PFSK-1 (cell line): ENCODE measurements at regions not wholly inside any gene's neighbourhood (a gene's known extent, or its start where the extent isn't known, plus 50 kb on each side); places are given as distances from the start of the nearest gene placed in this dataset.

Source experiments
- FOXP2 ChIP-seq: optimal IDR thresholded peaks from 2 replicates; pipeline ENCODE3; 2011; ENCODE audit warnings: borderline replicate concordance, control low read depth, inconsistent platforms; ENCODE audit not compliant: insufficient read depth; ENCODE audit errors: extremely low read length, extremely low read depth
- POLR2AphosphoS5 ChIP-seq: IDR thresholded peaks from 2 replicates; pipeline ENCODE4 v1.6.1; 2012; ENCODE audit warnings: low read depth, mild to moderate bottlenecking, control low read depth, low read length, moderate library complexity
- SIN3A ChIP-seq: IDR thresholded peaks from 2 replicates; pipeline ENCODE4 v1.6.1; 2012; ENCODE audit warnings: mild to moderate bottlenecking, low read length, moderate library complexity, borderline replicate concordance; ENCODE audit not compliant: insufficient read depth
- TAF1 ChIP-seq: IDR thresholded peaks from 2 replicates; pipeline ENCODE4 v1.6.1; 2012; ENCODE audit warnings: low read length, control low read depth, borderline replicate concordance; ENCODE audit not compliant: insufficient read depth
- TF ChIP-seq, protein P1 (sequence below), 2 experiments: IDR thresholded peaks; 2 replicates each; pipeline versions ENCODE4 v1.6.1 to v1.8.0; 2011 to 2012; ENCODE audit warnings: low read depth in 2 of 2, low read length in 2 of 2, control low read depth in 1 of 2, inconsistent platforms in 1 of 2, mild to moderate bottlenecking in 1 of 2, moderate library complexity in 1 of 2; ENCODE audit not compliant: insufficient read depth in 1 of 2

DNA sequence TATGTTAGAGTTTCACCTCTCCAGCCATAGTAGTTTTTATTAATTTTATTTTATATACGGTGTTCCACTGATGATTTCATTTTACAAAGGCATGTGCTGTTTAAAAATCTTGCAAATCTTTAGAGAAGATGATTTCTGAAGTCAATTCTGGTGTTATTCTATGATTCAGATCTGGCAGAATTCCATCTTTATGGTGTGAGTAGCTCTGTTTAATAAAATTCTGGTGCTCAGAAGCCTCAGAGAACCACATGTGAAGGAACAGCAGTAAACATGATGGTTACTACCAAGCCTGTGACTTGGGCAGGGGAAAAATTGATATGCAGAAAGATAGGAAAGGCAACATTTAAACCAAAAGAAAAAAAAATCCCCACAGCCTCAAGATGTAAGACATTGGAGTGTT, 299.7 kb downstream of the NPR3 start:
- TF ChIP-seq TAF1 (no peak), FOXP2 (no peak), SIN3A (no peak)

DNA sequence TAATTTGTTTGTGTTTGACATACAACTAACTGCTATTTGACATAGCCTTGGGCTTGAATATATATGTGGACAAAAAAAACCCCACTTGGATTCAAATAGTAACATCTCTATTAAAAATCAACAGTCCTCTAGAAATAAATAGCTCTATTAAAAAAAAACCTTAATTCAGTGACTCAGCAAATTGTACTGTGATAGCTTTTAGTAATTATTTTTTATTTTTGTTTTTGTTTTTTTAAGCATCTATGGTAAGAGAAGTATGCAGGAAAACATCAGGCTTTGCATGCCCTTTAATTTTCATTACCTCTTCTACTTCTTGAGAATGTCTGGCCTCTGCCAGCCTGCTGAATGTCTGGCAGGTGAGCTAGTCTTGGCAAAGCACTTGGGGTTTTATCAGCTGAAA, 300.7 kb downstream of the NPR3 start:
- TF ChIP-seq FOXP2 (no peak), SIN3A (no peak), POLR2AphosphoS5 (no peak)

DNA sequence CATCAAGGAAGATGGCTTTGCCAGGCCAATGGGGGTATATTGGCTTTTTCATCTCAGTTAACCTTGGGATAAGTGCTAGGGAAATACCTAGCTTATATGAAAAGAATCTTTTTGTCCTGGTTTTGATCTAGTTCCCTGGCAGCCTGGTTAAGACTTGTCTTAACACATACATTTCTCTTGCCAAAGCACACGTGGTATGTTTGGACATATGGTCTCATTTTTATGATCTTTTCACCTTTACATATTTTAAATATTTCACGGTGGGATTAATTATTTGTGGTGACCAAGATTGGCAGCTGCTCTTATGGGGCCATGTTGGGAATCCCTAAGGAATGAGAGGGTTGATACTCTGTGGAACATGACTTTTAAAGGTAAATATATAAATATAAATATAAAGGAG, 312.5 kb downstream of the NPR3 start:
- no peak for TF ChIP-seq TAF1
- TF ChIP-seq, protein P1, sequence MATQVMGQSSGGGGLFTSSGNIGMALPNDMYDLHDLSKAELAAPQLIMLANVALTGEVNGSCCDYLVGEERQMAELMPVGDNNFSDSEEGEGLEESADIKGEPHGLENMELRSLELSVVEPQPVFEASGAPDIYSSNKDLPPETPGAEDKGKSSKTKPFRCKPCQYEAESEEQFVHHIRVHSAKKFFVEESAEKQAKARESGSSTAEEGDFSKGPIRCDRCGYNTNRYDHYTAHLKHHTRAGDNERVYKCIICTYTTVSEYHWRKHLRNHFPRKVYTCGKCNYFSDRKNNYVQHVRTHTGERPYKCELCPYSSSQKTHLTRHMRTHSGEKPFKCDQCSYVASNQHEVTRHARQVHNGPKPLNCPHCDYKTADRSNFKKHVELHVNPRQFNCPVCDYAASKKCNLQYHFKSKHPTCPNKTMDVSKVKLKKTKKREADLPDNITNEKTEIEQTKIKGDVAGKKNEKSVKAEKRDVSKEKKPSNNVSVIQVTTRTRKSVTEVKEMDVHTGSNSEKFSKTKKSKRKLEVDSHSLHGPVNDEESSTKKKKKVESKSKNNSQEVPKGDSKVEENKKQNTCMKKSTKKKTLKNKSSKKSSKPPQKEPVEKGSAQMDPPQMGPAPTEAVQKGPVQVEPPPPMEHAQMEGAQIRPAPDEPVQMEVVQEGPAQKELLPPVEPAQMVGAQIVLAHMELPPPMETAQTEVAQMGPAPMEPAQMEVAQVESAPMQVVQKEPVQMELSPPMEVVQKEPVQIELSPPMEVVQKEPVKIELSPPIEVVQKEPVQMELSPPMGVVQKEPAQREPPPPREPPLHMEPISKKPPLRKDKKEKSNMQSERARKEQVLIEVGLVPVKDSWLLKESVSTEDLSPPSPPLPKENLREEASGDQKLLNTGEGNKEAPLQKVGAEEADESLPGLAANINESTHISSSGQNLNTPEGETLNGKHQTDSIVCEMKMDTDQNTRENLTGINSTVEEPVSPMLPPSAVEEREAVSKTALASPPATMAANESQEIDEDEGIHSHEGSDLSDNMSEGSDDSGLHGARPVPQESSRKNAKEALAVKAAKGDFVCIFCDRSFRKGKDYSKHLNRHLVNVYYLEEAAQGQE (IDR thresholded peaks at IDR 0.05; ENCODE audit: insufficient read depth in 1 of 2, low read depth in 2 of 2, low read length in 2 of 2), result no peak
- TF ChIP-seq SIN3A, result no peak
- TF ChIP-seq FOXP2, result no peak
- no peak for TF ChIP-seq POLR2AphosphoS5

DNA sequence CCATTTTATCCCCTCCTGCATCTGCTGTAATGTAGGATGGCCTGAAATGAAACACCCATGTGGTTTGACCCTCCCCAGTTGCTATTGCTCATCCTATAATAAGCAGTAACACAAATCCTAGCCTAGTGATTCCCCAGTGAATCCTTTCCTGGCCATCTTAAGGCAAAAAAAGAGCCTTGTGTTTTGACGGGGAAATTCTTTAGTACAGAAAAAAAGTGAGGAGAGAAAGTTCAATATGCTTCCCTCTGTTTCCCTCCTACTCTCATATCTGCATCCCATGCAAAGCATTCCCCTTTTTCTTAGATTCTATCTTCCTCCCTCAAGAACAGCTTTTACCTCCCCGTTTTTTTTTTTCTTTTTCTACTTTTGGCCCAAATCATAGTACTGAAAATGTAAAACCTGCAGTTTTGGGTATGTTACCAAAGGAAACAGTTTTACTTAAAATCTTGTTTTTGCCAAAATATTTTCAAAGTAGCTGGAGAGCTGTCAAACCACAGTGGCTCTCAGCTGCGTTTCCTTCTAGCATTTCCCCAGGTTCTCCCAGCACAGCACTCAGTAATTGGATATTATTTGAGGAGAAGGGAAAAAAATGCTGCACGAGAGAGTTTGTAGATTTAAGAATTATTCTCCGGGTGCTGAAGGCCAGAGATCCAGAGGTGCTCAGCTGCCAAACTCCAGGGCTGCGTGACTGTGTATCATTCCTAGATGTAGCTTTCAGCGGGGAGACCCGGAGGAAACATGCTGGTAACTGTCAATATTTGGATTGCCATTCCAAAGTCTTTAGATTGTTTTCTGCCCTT, 321.4 kb downstream of the NPR3 start:
- TF ChIP-seq, protein P1 (IDR thresholded peaks at IDR 0.05; ENCODE audit: insufficient read depth in 1 of 2, low read depth in 2 of 2, low read length in 2 of 2), result no peak
- TF ChIP-seq FOXP2, result no peak

DNA sequence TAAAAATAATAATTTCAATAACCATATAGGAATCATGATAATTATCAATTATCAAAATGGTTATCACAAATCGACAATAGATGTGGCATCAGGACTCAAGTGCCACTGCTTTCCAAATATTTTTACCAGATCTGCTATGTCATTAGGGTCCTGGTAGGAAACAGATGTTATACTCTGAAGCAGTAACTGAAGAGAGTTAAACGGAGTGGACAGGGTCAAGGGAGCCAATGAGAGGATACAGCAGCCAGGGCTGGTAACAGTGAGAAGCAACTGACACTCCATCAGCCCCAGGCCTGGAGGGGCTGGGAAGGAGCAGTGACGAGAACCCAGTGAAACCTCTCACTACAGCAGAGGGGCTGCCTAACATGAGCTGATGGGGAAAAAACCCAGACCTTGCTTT, 322.4 kb downstream of the NPR3 start:
- TF ChIP-seq SIN3A, result no peak
- TF ChIP-seq, protein P1 (IDR thresholded peaks at IDR 0.05; ENCODE audit: insufficient read depth in 1 of 2, low read depth in 2 of 2, low read length in 2 of 2), result no peak
- TF ChIP-seq TAF1, result no peak
- no peak for TF ChIP-seq FOXP2
- TF ChIP-seq POLR2AphosphoS5, result no peak

DNA sequence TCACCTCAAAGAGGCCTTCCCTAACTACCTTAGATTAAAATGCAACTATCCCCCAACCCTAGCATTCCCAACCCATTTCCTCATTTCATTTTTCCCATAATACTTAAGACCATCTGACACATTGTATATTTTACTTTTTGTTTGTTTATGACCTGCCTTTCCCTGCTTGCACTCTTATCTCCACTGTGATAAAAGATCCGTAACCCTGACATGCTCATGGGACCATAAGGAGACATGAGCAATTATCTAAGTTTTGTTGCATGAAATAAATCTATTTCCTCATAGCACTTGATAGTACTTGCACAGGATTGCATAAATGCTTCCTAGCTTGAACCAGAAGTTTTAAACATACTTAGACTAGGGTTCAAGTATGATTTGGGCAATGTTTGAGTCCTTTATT, 323.7 kb downstream of the NPR3 start:
- TF ChIP-seq FOXP2, result no peak
- no peak for TF ChIP-seq SIN3A
- TF ChIP-seq, protein P1 (IDR thresholded peaks at IDR 0.05; ENCODE audit: insufficient read depth in 1 of 2, low read depth in 2 of 2, low read length in 2 of 2), result no peak
- no peak for TF ChIP-seq POLR2AphosphoS5
- no peak for TF ChIP-seq TAF1
